ENCODE measurements at regions not wholly inside any gene's neighbourhood (a gene's known extent, or its start where the extent isn't known, plus 50 kb on each side); places are given as distances from the start of the nearest gene placed in this dataset.
"Not testable (repeated sequence)": the region's sequence is repeated elsewhere in the genome, so short reads cannot be mapped to it uniquely, and the experiment has no call there.

GRCh38 chr6:14873101-14873500 is 372.8 kb upstream of the JARID2 start:
- no peak for DNase-seq
- intact Hi-C loops (cut with DNase I) = no loop called here

- intact Hi-C loops (cut with DNase I) = no loop called here
Observed at GRCh38 chr6:14873781-14874441, 372.0 kb upstream of the JARID2 start.

GRCh38 chr6:14874975-14875480 is 370.8 kb upstream of the JARID2 start:
- no peak for DNase-seq
- intact Hi-C loops (cut with DNase I) = no loop called here

More at GRCh38 chr6:14873781-14874441, 372.0 kb upstream of the JARID2 start:
- DNase-seq = no peak

- no peak for DNase-seq
- intact Hi-C loops (cut with DNase I) = no loop called here
Observed at GRCh38 chr6:14875481-14876063, 370.3 kb upstream of the JARID2 start.

- no peak for DNase-seq
- intact Hi-C loops (cut with DNase I) = no loop called here
Observed at GRCh38 chr6:14876778-14877613, 368.9 kb upstream of the JARID2 start.

GRCh38 chr6:14877758-14878157 is 368.1 kb upstream of the JARID2 start:
- intact Hi-C loops (cut with DNase I) = no loop called here
- no peak for DNase-seq

GRCh38 chr6:14880052-14880451 is 365.8 kb upstream of the JARID2 start:
- DNase-seq = peak in 3 of 10 donors; percentile 8 to 57 (median 15)
- intact Hi-C loops (cut with DNase I) = no loop called here

GRCh38 chr6:14880677-14881076 is 365.2 kb upstream of the JARID2 start:
- DNase-seq = no peak
- intact Hi-C loops (cut with DNase I) = no loop called here

- no peak for DNase-seq
- intact Hi-C loops (cut with DNase I) = no loop called here
Observed at GRCh38 chr6:14881398-14881797, 364.5 kb upstream of the JARID2 start.

- intact Hi-C loops (cut with DNase I) = no loop called here
- DNase-seq = no peak
Observed at GRCh38 chr6:14882394-14883026, 363.4 kb upstream of the JARID2 start.

- no peak for DNase-seq
- intact Hi-C loops (cut with DNase I) = no loop called here
Observed at GRCh38 chr6:14883921-14884320, 361.9 kb upstream of the JARID2 start.

GRCh38 chr6:14885498-14885897 is 360.4 kb upstream of the JARID2 start:
- intact Hi-C loops (cut with DNase I) = no loop called here
- no peak for DNase-seq

- intact Hi-C loops (cut with DNase I) = no loop called here
- no peak for DNase-seq
Observed at GRCh38 chr6:14887181-14887580, 358.7 kb upstream of the JARID2 start.

GRCh38 chr6:14887986-14888574 is 357.8 kb upstream of the JARID2 start:
- no peak for DNase-seq
- intact Hi-C loops (cut with DNase I) = no loop called here

- DNase-seq = no peak
Observed at GRCh38 chr6:14888575-14889000, 357.3 kb upstream of the JARID2 start.

GRCh38 chr6:14889188-14889587 is 356.7 kb upstream of the JARID2 start:
- DNase-seq = no peak
- intact Hi-C loops (cut with DNase I) = no loop called here

More at GRCh38 chr6:14888575-14889000, 357.3 kb upstream of the JARID2 start:
- intact Hi-C loops (cut with DNase I) = no loop called here

GRCh38 chr6:14889611-14890593 is 356.0 kb upstream of the JARID2 start:
- DNase-seq = no peak
- intact Hi-C loops (cut with DNase I) = no loop called here

GRCh38 chr6:14891820-14892375 is 354.0 kb upstream of the JARID2 start:
- intact Hi-C loops (cut with DNase I); DNase-seq: not testable (repeated sequence)

- DNase-seq = no peak
- intact Hi-C loops (cut with DNase I) = no loop called here
Observed at GRCh38 chr6:14894105-14894504, 351.8 kb upstream of the JARID2 start.

Measured in posterior cingulate gyrus (tissue), 11 donors.